ENCODE measurements at regions not wholly inside any gene's neighbourhood (a gene's known extent, or its start where the extent isn't known, plus 50 kb on each side); places are given as distances from the start of the nearest gene placed in this dataset.

GRCh38 chr10:78948621-78949030 is 120.1 kb upstream of the ZMIZ1 start:
- Mint-ChIP-seq H3K4me3 (ENCODE audit: unreplicated experiment) (no peak overlapping the region), H3K27me3 (ENCODE audit: unreplicated experiment) (no peaks in the 10 kb centered on the region), H3K9me3 (ENCODE audit: unreplicated experiment) (no peaks in the 10 kb centered on the region), H3K4me1 (ENCODE audit: unreplicated experiment) (peaks cover 51% of the 10 kb centered on the region), H3K36me3 (ENCODE audit: unreplicated experiment) (no peaks in the 10 kb centered on the region), H3K27ac (ENCODE audit: unreplicated experiment) (no peak overlapping the region)
- TF ChIP-seq, protein P1, sequence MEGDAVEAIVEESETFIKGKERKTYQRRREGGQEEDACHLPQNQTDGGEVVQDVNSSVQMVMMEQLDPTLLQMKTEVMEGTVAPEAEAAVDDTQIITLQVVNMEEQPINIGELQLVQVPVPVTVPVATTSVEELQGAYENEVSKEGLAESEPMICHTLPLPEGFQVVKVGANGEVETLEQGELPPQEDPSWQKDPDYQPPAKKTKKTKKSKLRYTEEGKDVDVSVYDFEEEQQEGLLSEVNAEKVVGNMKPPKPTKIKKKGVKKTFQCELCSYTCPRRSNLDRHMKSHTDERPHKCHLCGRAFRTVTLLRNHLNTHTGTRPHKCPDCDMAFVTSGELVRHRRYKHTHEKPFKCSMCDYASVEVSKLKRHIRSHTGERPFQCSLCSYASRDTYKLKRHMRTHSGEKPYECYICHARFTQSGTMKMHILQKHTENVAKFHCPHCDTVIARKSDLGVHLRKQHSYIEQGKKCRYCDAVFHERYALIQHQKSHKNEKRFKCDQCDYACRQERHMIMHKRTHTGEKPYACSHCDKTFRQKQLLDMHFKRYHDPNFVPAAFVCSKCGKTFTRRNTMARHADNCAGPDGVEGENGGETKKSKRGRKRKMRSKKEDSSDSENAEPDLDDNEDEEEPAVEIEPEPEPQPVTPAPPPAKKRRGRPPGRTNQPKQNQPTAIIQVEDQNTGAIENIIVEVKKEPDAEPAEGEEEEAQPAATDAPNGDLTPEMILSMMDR (IDR thresholded peaks at IDR 0.05): no peak
- no peak for DNase-seq (ENCODE audit: extremely low spot score, unreplicated experiment)

GRCh38 chr10:78950656-78951587 is 117.8 kb upstream of the ZMIZ1 start:
- TF ChIP-seq, protein P1 (IDR thresholded peaks at IDR 0.05): no peak
- no peaks in the 10 kb centered on the region for H3K9me3 Mint-ChIP-seq (ENCODE audit: unreplicated experiment)
- no peaks in the 10 kb centered on the region for H3K36me3 Mint-ChIP-seq (ENCODE audit: unreplicated experiment)
- H3K27me3 Mint-ChIP-seq (ENCODE audit: unreplicated experiment): no peaks in the 10 kb centered on the region
- no peak for DNase-seq (ENCODE audit: extremely low spot score, unreplicated experiment)
- H3K4me1 Mint-ChIP-seq (ENCODE audit: unreplicated experiment): peaks cover 32% of the 10 kb centered on the region
- H3K4me3 Mint-ChIP-seq (ENCODE audit: unreplicated experiment): no peak overlapping the region
- H3K27ac Mint-ChIP-seq (ENCODE audit: unreplicated experiment): no peak overlapping the region

GRCh38 chr10:78952030-78952429 is 116.7 kb upstream of the ZMIZ1 start:
- Mint-ChIP-seq H3K27me3 (ENCODE audit: unreplicated experiment) (no peaks in the 10 kb centered on the region), H3K9me3 (ENCODE audit: unreplicated experiment) (no peaks in the 10 kb centered on the region), H3K36me3 (ENCODE audit: unreplicated experiment) (no peaks in the 10 kb centered on the region), H3K4me3 (ENCODE audit: unreplicated experiment) (no peak overlapping the region), H3K27ac (ENCODE audit: unreplicated experiment) (no peak overlapping the region), H3K4me1 (ENCODE audit: unreplicated experiment) (peaks cover 22% of the 10 kb centered on the region)
- TF ChIP-seq, protein P1 (IDR thresholded peaks at IDR 0.05): no peak
- no peak for DNase-seq (ENCODE audit: extremely low spot score, unreplicated experiment)

- Mint-ChIP-seq H3K4me1 (ENCODE audit: unreplicated experiment) (peaks cover 18% of the 10 kb centered on the region), H3K27me3 (ENCODE audit: unreplicated experiment) (no peaks in the 10 kb centered on the region), H3K36me3 (ENCODE audit: unreplicated experiment) (no peaks in the 10 kb centered on the region), H3K9me3 (ENCODE audit: unreplicated experiment) (no peaks in the 10 kb centered on the region), H3K4me3 (ENCODE audit: unreplicated experiment) (no peak overlapping the region), H3K27ac (ENCODE audit: unreplicated experiment) (no peak overlapping the region)
- no peak for DNase-seq (ENCODE audit: extremely low spot score, unreplicated experiment)
- TF ChIP-seq, protein P1 (IDR thresholded peaks at IDR 0.05): no peak
Measured at GRCh38 chr10:78952686-78953085, 116.1 kb upstream of the ZMIZ1 start.

DNA sequence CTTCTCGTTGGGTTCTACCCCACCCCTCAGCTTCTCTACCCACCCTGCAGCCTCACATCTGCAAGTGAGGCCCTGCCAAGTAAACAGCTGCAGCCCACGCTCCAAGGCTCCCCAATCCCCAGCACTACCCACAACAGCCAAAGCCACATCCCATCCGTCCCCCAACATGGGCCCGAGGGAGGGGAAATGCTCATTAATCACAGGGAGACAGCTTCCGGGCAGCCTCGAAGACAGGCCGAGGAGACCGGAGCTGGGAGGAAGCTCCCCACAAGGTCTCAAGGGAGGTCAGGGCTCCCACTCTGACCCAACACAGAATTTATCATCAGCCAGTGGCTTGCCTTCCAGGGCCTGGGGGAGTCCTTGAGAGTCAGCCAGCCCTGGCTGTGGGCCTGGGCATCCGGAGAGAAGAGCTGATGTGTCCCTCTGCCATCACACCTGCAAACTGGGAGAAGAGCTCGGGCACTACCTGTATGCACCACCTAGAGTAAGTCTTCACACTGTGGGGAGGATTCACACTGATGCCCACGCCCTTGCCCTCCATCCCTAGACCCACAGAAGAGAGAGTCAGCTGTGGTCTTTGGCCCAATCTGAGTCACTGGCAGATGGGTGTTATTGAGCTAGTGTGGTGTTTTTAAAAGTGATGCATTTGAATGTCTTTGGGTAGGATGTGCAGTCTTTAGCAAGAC is 115.5 kb upstream of the ZMIZ1 start:
- no peaks in the 10 kb centered on the region for H3K27me3 Mint-ChIP-seq (ENCODE audit: unreplicated experiment)
- DNase-seq (ENCODE audit: extremely low spot score, unreplicated experiment): no peak

More for the DNA sequence above, 115.5 kb upstream of the ZMIZ1 start:
- Mint-ChIP-seq H3K4me1 (ENCODE audit: unreplicated experiment) (peaks cover 16% of the 10 kb centered on the region), H3K9me3 (ENCODE audit: unreplicated experiment) (no peaks in the 10 kb centered on the region), H3K36me3 (ENCODE audit: unreplicated experiment) (no peaks in the 10 kb centered on the region), H3K4me3 (ENCODE audit: unreplicated experiment) (no peak overlapping the region), H3K27ac (ENCODE audit: unreplicated experiment) (no peak overlapping the region)
- TF ChIP-seq, protein P1 (IDR thresholded peaks at IDR 0.05): no peak
